Vagina (tissue), 2 donors: ENCODE measurements at regions not wholly inside any gene's neighbourhood (a gene's known extent, or its start where the extent isn't known, plus 50 kb on each side); places are given as distances from the start of the nearest gene placed in this dataset.

ENCODE experiments used
- CTCF ChIP-seq, 3 experiments: fragments of 450-650 bp in 2 of 3; fragments of 200-600 bp in 1 of 3; sonication (generic) in 1 of 3; IDR thresholded peaks; one replicate each; pipeline ENCODE4 v1.5.1; 2017 to 2019; ENCODE audit warnings: antibody characterized with exemption in 3 of 3, mild to moderate bottlenecking in 2 of 3, moderate library complexity in 2 of 3
- POLR2A ChIP-seq, 2 donors: fragments of 450-650 bp; IDR thresholded peaks; one replicate each; pipeline ENCODE4 v1.6.1; 2017; ENCODE audit warnings: antibody characterized with exemption in 2 of 2, mild to moderate bottlenecking in 2 of 2, moderate library complexity in 2 of 2

- no peak for TF ChIP-seq CTCF (IDR thresholded peaks at IDR 0.05)
- no peak for TF ChIP-seq POLR2A (IDR thresholded peaks at IDR 0.05)
Observed at GRCh38 chr1:178629252-178630154, 95.5 kb upstream of the RALGPS2 start.
